GM12872 (cell line): ENCODE measurements at regions not wholly inside any gene's neighbourhood (a gene's known extent, or its start where the extent isn't known, plus 50 kb on each side); places are given as distances from the start of the nearest gene placed in this dataset.

ENCODE experiments used
- CTCF ChIP-seq: IDR thresholded peaks from 3 replicates; pipeline ENCODE4 v1.5.1; 2011; ENCODE audit warnings: low read depth, mild to moderate bottlenecking, low read length, moderate library complexity; ENCODE audit not compliant: insufficient read depth

- no peak for TF ChIP-seq CTCF
Measured at GRCh38 chr9:120045011-120045410, 535.0 kb downstream of the CDK5RAP2 start.

- no peak for TF ChIP-seq CTCF
Measured at GRCh38 chr9:120043448-120043847, 536.5 kb downstream of the CDK5RAP2 start.

- TF ChIP-seq CTCF, result no peak
Measured at GRCh38 chr9:120040896-120041295, 539.1 kb downstream of the CDK5RAP2 start.

DNA sequence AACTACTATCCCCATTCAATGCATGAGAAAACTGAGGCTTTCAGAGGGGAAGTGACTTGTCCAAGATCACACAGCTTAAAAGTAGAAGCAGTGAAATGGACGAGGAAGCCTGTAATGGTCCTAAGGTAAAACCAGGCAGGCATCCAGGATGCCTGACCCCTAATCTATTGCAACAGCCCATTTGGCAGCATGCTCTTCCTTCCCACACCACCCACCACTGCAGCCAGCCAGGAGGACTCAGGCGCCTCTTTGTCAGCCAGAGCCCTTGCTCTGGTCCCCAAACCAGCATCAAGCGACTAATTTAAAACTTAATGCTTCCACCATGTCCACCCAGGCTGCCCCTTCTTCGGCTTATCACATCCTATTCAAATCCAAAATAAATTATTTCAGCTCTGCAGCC is 541.6 kb downstream of the CDK5RAP2 start:
- TF ChIP-seq CTCF, result no peak

DNA sequence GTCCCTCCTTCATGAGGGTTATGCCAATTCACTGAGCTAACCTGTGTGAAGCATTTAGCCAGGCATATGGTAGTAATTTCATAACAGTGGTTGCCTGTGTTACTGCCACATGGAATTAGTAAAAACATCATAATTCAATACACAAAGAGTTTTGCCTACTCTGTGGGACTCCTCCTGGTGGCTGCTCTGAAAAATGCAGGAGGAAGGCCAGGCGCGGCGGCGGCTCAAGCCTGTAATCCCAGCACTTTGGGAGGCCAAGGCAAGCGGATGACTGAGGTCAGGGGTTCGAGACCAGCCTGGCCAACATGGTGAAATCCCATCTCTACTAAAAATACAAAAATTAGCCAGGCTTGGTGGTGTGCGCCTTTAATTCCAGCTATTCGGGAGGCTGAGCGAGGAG is 547.3 kb downstream of the CDK5RAP2 start:
- TF ChIP-seq CTCF, result peak; percentile 35; the same call in 1 of the 3 replicates

- no peak for TF ChIP-seq CTCF
Measured at GRCh38 chr9:120030847-120031246, 549.1 kb downstream of the CDK5RAP2 start.

DNA sequence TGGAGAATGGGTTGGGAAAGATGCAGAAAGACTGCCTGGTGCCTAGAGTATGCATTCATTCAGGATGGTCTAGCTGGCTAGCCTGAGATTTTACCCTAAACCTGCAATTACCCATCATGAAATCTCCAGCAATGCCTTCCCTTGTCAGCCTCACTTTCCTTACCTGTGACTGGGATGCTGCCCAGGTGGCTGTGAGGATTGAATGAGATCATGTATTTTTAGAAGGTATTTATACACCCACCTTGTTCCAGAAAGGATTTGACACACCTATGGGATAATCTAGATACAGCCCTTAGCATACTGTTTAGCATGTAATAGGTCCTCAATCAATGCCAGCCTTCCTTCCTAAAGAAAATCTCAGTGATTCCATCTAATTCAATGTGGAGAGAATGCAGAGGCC is 561.4 kb downstream of the CDK5RAP2 start:
- no peak for TF ChIP-seq CTCF

DNA sequence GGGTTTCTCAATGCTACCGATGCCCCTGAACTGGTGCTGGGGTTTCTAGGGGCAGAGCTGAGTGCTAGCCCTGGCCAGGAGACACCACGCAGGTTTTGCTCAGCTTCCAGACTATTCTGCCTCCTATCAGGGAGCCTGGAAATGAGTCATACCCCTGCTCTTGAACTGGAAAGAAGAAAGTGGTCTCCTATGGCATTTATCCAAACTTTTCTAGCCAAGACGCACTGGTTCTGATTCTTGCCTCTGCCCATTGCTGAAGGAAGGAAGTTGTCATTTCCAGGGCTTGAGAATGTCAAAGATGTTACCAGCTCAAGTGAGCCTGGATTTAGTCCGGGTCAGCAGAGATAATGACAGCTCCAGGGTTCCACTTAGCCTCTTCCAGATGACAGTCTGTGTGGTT is 561.9 kb downstream of the CDK5RAP2 start:
- no peak for TF ChIP-seq CTCF
